ENCODE measurements at regions not wholly inside any gene's neighbourhood (a gene's known extent, or its start where the extent isn't known, plus 50 kb on each side); places are given as distances from the start of the nearest gene placed in this dataset.

DNA sequence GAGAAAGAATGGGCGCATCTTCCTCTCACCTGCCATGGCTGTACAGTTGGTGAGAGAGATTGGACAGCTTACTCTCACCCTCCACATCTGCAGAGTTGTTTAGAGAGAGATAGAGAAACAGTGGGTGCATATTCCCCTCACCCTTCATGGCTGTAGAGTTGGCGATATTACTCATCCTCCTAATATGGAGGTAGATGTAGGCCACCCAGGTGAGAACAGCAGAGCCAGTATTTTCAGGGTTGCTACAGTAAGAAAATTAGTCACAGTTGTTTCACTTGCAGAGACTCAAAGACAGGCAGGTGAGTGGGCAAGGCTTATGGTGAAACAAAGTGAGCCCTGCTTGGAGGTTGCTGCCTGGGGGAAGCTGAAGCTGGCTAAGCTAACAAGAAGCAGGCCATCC, 65.0 kb upstream of the PFKP start:
- TF ChIP-seq, protein P1, sequence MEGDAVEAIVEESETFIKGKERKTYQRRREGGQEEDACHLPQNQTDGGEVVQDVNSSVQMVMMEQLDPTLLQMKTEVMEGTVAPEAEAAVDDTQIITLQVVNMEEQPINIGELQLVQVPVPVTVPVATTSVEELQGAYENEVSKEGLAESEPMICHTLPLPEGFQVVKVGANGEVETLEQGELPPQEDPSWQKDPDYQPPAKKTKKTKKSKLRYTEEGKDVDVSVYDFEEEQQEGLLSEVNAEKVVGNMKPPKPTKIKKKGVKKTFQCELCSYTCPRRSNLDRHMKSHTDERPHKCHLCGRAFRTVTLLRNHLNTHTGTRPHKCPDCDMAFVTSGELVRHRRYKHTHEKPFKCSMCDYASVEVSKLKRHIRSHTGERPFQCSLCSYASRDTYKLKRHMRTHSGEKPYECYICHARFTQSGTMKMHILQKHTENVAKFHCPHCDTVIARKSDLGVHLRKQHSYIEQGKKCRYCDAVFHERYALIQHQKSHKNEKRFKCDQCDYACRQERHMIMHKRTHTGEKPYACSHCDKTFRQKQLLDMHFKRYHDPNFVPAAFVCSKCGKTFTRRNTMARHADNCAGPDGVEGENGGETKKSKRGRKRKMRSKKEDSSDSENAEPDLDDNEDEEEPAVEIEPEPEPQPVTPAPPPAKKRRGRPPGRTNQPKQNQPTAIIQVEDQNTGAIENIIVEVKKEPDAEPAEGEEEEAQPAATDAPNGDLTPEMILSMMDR (IDR thresholded peaks at IDR 0.05; ENCODE audit: insufficient read depth, low read length, poor library complexity, severe bottlenecking), result no peak
- no peak for TF ChIP-seq EZH2phosphoT487 (conservative IDR thresholded peaks at IDR 0.05; ENCODE audit: low read length)

All from SU-DHL-6 (cell line).